VCaP (cell line): ENCODE measurements at regions not wholly inside any gene's neighbourhood (a gene's known extent, or its start where the extent isn't known, plus 50 kb on each side); places are given as distances from the start of the nearest gene placed in this dataset.

Experiments used
- H3K27ac ChIP-seq: fragments of 450-650 bp; 2 replicates; pipeline ENCODE4 v1.5.1; 2017
- CTCF ChIP-seq: fragments of 450-650 bp; conservative IDR thresholded peaks from 2 replicates; pipeline ENCODE4 v1.5.1; 2017; ENCODE audit warnings: mild to moderate bottlenecking, moderate library complexity

DNA sequence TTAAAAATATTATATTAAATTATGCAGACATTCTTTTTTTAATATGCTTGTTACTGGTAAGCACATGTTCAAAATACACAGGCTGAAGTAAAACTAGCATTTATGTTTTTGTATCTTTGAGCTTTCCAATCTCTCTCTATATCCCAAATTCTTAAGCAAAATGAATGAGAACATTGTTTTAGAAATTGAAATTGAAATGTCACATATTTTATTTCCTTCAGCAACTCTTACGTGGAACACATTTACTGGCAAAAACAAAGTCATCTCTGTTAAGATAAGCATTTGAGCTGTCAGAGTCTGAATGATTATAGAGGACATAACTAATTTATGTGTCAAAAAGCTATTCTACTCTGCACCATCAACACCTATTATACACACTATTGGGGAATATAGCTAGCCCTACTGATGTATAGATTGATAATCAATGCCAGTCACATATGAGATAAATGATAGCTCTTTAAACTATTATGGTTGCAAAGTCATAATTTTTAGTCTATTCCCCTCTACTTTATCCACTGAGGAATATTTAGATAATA, 535.4 kb upstream of the BCHE start:
- no peak for TF ChIP-seq CTCF

DNA sequence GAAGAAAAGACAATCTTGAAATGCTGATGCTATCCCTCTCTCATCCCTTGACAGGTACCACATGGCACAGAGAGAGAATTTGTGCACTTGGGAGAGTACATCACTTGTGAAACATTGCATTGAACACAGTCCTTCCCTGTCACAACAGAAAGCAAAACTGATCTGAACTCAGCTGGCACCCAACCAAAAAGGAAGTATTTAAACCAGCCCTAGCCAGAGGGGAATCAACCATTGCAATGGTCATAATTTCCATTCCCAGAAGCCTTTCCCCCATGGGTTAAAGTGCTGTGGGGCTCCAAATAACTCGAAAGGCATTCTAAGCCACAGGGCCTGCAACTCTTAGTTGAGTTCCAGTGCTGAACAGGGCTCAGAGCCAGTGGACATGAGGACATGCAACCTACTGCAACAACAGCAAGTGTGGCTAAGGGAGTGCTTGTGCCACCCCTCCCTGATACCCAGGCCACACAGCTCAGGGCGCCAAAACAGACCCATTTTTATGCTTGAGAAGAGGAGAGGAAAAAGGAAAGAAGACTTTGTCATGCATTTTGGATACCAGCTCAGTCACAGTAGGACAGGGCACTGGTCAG, 530.8 kb upstream of the BCHE start:
- no peak overlapping the region for H3K27ac ChIP-seq
- TF ChIP-seq CTCF = no peak

More for the DNA sequence above, 535.4 kb upstream of the BCHE start:
- no peak overlapping the region for H3K27ac ChIP-seq

DNA sequence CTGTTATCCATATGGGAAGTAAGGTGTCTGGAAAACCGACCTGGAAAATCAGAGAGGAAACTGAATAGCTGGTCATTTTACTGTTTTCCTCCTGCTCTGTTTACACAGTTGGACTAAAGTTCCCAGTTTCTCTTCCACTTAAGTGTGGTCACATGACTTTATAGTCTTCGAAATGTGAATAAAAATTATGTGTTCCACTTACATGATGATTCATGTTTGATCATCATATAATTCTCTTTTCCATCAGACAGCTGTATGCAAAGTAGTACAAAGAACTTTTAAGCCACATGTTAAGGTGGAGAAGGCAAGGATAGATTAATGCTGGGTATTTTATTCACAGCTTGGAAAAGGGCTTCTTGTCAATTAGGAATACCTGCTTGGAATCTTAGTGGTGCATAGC, 525.5 kb upstream of the BCHE start:
- H3K27ac ChIP-seq = no peak overlapping the region
- TF ChIP-seq CTCF = no peak

DNA sequence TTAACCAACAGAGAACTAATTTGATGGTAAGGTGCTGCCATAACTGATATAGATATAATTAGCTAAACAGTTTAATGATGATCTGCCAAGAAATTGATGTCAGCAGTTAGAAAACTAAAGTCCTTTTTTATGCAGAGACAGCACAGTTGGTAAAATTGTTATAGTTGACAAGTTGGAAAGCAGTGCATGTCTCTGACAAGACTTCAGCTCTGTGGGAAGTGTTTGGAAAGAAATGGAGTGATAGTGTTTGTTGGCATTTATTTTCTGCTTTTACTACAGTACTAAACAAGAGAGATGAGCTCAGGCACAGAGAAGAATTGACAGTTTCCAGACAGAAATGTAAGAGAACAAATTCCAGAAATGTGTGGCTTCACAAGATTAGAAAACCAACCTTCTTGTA, 523.5 kb upstream of the BCHE start:
- H3K27ac ChIP-seq = no peak overlapping the region
- TF ChIP-seq CTCF = no peak

DNA sequence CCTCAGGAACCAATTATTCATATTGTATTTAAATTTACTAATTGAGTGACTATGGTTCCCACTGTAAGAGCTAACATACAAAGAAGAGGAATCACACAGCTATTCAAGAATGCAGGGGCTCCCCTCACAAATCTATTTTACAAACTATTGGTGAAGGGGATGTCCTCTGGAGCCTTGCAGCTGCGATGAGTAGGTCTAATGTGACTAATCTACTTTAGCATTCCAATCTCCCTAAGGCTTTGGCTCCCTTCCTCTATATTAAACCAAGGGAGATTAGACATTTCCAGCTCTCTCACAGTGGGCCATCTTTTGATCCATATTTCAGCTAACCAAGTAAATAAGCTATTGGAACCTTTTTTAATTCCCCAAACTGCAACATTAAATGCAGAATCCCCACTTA, 514.2 kb upstream of the BCHE start:
- no peak overlapping the region for H3K27ac ChIP-seq
- no peak for TF ChIP-seq CTCF

DNA sequence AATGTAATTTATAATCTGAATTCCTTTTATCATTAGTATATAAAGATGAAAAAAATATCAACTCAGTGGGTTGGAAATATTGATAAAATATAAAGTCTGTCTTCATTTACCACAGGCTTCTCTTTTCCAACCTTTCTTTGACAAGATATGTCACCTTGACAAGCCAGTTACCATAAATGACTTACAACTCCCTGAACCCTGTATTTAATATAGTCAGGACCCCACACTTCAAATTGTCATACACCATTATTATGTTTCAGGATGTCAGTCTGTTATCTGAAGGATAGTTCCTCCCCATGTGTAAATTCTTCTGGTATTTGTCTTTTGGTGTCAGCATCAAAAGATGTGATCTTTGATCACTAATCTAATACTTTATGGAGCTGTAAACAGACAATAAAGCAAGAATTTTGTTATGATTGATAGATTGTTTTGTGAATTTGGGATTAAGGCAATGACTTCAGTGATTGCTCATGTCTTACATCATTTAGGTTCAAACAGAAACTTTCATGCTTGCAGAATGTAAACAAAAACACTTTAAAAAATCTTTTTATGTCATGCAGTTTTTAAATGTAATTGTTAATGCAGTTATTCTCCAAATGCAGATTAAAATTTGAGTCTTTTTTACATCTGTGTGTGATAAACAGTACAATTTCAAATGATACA, 503.5 kb upstream of the BCHE start:
- no peak for TF ChIP-seq CTCF
- no peak overlapping the region for H3K27ac ChIP-seq

DNA sequence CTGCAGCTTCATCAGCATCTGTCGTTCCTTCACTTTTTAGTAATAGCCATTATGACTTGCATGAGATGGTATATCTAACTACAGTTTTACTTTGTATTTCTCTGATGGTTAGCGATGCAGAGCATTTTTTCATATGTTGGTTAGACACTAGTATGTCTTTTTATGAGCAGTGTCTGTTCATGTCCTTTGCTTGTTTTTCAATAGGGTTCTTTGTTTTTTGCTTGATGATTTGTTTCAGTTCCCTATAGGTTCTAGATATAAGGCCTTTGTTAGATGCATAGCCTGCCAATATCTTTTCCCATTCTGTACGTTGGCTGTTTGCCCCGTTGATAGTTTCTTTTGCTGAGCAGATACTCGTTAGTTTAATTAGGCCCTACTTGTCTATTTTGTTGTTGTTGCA, 487.2 kb upstream of the BCHE start:
- no peak for TF ChIP-seq CTCF
- no peak overlapping the region for H3K27ac ChIP-seq
